ENCODE measurements at regions not wholly inside any gene's neighbourhood (a gene's known extent, or its start where the extent isn't known, plus 50 kb on each side); places are given as distances from the start of the nearest gene placed in this dataset.

GRCh38 chr10:118966076-118966849 lies 63.3 kb upstream of the NANOS1 start:
- TF ChIP-seq POLR2AphosphoS5 (IDR thresholded peaks at IDR 0.05; ENCODE audit: low read depth, low read length) (no peak), POU2F2 (IDR thresholded peaks at IDR 0.05; ENCODE audit: low read depth, low read length) (no peak)
